ENCODE measurements at regions not wholly inside any gene's neighbourhood (a gene's known extent, or its start where the extent isn't known, plus 50 kb on each side); places are given as distances from the start of the nearest gene placed in this dataset.
"Not testable (repeated sequence)": the region's sequence is repeated elsewhere in the genome, so short reads cannot be mapped to it uniquely, and the experiment has no call there.

DNA sequence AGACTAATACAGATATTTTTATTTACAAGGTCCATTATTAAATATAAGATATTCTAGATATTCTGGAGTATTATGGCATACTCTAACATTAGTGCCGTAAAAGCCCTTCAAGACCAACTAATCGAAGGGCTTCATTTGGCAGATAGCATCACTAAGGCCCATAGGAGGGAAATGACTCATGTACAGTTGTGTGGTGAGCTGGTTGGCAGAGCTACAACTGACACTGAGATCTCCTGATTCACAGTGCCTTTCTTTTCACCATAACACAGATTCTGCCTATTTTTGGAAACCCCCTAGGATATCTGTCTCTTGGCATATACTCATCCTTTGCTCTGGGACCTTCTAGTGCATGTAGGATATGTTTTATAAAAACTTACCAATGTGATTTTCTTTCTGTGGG is 201.7 kb upstream of the AFF2 start:
- no peak overlapping the region for H3K27ac ChIP-seq
- TF ChIP-seq, protein P1, sequence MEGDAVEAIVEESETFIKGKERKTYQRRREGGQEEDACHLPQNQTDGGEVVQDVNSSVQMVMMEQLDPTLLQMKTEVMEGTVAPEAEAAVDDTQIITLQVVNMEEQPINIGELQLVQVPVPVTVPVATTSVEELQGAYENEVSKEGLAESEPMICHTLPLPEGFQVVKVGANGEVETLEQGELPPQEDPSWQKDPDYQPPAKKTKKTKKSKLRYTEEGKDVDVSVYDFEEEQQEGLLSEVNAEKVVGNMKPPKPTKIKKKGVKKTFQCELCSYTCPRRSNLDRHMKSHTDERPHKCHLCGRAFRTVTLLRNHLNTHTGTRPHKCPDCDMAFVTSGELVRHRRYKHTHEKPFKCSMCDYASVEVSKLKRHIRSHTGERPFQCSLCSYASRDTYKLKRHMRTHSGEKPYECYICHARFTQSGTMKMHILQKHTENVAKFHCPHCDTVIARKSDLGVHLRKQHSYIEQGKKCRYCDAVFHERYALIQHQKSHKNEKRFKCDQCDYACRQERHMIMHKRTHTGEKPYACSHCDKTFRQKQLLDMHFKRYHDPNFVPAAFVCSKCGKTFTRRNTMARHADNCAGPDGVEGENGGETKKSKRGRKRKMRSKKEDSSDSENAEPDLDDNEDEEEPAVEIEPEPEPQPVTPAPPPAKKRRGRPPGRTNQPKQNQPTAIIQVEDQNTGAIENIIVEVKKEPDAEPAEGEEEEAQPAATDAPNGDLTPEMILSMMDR (IDR thresholded peaks at IDR 0.05) = no peak

DNA sequence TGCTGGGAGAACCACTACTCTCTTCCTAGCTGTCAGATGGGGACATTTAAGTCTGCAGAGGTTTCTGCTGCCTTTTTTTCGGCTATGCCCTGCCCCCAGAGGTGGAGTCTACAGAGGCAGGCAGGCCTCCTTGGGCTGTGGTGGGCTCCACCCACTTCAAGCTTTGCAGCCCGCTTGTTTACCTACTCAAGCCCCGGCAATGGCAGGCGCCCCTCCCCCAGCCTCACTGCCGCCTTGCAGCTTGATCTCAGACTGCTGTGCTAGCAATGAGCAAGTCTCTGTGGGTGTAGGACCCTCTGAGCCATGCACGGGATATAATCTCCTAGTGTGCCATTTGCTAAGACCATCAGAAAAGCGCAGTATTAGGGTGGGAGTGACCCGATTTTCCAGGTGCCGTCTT is 195.2 kb upstream of the AFF2 start:
- not testable (repeated sequence) for H3K27ac ChIP-seq; H3K9me3 ChIP-seq; H3K36me3 ChIP-seq; H3K27me3 ChIP-seq; H3K4me3 ChIP-seq (ENCODE audit: low read depth in 1 of 2, low read length in 1 of 2)
- peaks cover 11 to 12% of the 10 kb centered on the region in 2 experiments for H3K4me1 ChIP-seq (ENCODE audit: control insufficient read depth in 1 of 2, insufficient read depth in 1 of 2, low read depth in 1 of 2, low read length in 1 of 2)

More for the DNA sequence above, 201.7 kb upstream of the AFF2 start:
- Histone ChIP-seq H3K4me3 (ENCODE audit: low read depth in 1 of 2, low read length in 1 of 2) (no peak overlapping the region), H3K9me3 (no peaks in the 10 kb centered on the region), H3K36me3 (no peaks in the 10 kb centered on the region), H3K27me3 (no peaks in the 10 kb centered on the region), H3K4me1 (ENCODE audit: control insufficient read depth in 1 of 2, insufficient read depth in 1 of 2, low read depth in 1 of 2, low read length in 1 of 2) (no peaks in the 10 kb centered on the region)

DNA sequence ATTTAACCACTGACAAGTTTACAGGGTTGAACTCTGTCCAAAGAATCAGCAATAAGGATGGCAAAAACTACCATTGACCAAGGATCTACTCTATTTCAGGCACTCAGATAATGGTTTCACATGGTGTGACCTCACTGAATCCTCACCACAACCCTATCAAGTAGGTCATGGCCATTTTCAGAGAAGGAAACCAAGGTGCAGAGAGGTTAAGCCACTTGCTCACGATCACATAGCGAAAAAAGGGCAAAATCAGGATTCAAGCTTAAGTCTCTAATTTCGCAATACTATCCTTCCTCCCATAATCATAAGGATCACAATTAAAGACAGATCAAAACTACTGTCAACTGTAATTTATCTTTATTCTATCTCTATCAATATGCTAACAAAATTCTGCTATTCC is 191.0 kb upstream of the AFF2 start:
- TF ChIP-seq, protein P1 (IDR thresholded peaks at IDR 0.05) = no peak
- Histone ChIP-seq H3K27ac (no peak overlapping the region), H3K27me3 (no peaks in the 10 kb centered on the region), H3K9me3 (no peaks in the 10 kb centered on the region), H3K4me1 (ENCODE audit: control insufficient read depth in 1 of 2, insufficient read depth in 1 of 2, low read depth in 1 of 2, low read length in 1 of 2) (peaks cover 29 to 35% of the 10 kb centered on the region in 2 experiments), H3K36me3 (no peaks in the 10 kb centered on the region), H3K4me3 (ENCODE audit: low read depth in 1 of 2, low read length in 1 of 2) (no peak overlapping the region)

DNA sequence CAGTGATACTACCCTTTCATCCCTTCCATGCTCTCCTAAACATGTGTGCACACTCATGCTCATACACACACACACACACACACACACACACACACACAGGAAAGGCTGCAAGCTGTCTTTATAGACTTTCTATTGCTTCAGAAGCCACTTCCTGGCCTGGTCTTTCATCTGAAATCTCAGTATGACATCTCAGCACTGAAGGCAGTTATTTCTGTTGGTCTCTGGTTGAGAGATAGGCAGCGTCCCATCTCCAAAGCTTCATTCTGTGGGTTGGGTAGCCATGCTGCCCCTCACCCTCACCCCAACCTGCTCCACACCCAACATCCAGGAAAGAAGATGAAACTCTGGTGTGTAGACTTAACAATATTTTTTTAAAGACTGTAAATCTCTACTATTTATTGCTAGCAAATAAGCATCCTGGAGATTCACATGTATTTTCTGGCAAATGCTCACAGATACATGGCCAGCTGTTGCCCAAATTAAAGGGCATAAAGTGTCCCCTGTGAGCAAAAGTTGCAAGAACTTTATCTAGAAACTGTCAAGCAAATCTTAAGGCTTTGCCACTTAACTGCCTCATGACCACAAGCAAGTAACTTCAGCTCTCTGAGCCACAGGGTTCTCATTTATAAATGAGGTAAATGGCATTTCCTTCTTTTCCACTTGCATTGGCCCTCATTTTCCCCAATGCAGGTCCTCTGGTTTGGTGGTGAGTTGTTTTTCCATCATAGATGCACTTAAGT is 189.8 kb upstream of the AFF2 start:
- H3K9me3 ChIP-seq = no peaks in the 10 kb centered on the region
- peak overlapping the region; percentile 72 for H3K27ac ChIP-seq
- TF ChIP-seq, protein P1 (IDR thresholded peaks at IDR 0.05) = no peak

DNA sequence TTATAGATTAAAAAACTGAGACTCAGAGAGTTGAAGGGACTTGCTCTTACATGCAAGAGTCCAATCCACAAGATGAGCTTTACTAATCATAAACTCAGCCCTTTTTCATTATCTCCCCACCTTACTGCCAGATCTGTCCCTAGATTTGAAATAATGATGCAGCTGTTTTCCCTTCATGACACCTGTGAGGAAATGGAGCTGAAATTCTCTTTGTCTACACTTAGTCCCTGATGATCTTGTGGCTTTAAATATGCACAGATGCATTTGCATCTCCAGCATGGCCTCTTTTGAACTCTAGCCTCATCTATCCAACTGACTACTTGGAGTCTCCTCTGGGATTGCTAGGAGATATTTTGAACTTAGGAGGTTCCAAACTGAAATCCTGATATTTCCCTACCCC is 188.9 kb upstream of the AFF2 start:
- Histone ChIP-seq H3K9me3 (no peaks in the 10 kb centered on the region), H3K27ac (no peak overlapping the region), H3K27me3 (no peaks in the 10 kb centered on the region), H3K4me3 (ENCODE audit: low read depth in 1 of 2, low read length in 1 of 2) (no peak overlapping the region), H3K36me3 (no peaks in the 10 kb centered on the region), H3K4me1 (ENCODE audit: control insufficient read depth in 1 of 2, insufficient read depth in 1 of 2, low read depth in 1 of 2, low read length in 1 of 2) (peaks cover 33 to 38% of the 10 kb centered on the region in 2 experiments)
- TF ChIP-seq, protein P1 (IDR thresholded peaks at IDR 0.05) = no peak

More for the DNA sequence above, 189.8 kb upstream of the AFF2 start:
- H3K27me3 ChIP-seq = no peaks in the 10 kb centered on the region
- no peak overlapping the region for H3K4me3 ChIP-seq (ENCODE audit: low read depth in 1 of 2, low read length in 1 of 2)
- H3K36me3 ChIP-seq = no peaks in the 10 kb centered on the region
- peaks cover 29 to 35% of the 10 kb centered on the region in 2 experiments for H3K4me1 ChIP-seq (ENCODE audit: control insufficient read depth in 1 of 2, insufficient read depth in 1 of 2, low read depth in 1 of 2, low read length in 1 of 2)

DNA sequence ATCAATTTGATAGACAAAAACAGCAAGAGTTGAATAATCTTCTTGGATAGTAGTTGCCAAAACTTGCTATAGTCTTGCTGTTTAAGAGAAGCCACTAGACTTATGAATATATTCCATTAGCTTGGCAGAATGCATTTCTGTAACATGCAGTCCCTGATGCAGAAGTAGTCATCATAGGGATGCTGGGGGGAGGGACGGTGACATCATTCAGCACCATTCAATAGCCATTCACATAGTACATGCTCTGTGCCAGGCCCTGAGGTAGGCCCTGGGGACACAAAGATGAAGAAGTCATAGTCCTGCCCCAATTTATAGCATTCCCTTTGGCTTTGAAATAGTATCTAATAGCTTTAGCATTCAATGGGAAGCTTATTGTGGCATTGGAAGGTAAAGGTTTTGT is 185.5 kb upstream of the AFF2 start:
- TF ChIP-seq, protein P1 (IDR thresholded peaks at IDR 0.05) = no peak
- Histone ChIP-seq H3K4me1 (ENCODE audit: control insufficient read depth in 1 of 2, insufficient read depth in 1 of 2, low read depth in 1 of 2, low read length in 1 of 2) (peaks cover 28 to 42% of the 10 kb centered on the region in 2 experiments), H3K9me3 (no peaks in the 10 kb centered on the region), H3K27ac (no peak overlapping the region), H3K36me3 (no peaks in the 10 kb centered on the region), H3K4me3 (ENCODE audit: low read depth in 1 of 2, low read length in 1 of 2) (no peak overlapping the region), H3K27me3 (no peaks in the 10 kb centered on the region)
